Amniotic stem cell (primary cell): ENCODE measurements at regions not wholly inside any gene's neighbourhood (a gene's known extent, or its start where the extent isn't known, plus 50 kb on each side); places are given as distances from the start of the nearest gene placed in this dataset.
"Not testable (repeated sequence)": the region's sequence is repeated elsewhere in the genome, so short reads cannot be mapped to it uniquely, and the experiment has no call there.

Experiments
- DNase-seq: peaks from one replicate; lab custom pipeline; 2025; lab: John Stamatoyannopoulos, UW

DNA sequence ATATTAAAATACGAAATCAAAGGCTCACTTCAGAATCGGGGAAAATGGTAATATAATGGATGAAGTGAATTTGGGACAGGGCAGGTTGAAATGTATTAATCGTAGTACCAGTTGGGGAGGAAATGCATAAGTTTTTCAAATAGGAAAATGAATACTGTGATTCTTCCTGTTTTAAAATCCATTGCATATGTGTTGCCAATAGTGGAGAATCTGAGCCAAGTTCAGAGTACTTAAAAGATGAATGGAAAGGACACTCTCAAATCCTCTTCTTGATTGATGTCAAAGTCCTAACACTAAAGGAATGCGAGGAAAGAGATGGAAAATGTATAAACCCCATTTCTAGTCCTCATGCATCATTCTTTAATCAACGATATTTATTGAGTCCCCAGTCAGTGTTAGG is 160.9 kb upstream of the CCNG1 start:
- DNase-seq, result no peak

DNA sequence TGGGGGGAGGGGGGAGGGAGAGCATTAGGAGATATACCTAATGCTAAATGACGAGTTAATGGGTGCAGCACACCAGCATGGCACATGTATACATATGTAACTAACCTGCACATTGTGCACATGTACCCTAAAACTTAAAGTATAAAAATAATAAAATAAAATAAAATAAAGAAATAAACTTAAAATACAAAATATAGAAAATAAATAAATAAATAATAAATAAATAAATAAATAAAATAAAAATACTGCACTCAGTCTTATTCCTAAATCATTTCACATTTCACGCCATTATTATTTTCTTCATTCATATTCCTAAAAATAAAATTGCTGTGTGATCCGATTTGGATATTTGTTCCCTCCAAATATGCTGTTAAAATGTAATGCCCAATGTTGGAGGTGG is 156.5 kb upstream of the CCNG1 start:
- not testable (repeated sequence) for DNase-seq

DNA sequence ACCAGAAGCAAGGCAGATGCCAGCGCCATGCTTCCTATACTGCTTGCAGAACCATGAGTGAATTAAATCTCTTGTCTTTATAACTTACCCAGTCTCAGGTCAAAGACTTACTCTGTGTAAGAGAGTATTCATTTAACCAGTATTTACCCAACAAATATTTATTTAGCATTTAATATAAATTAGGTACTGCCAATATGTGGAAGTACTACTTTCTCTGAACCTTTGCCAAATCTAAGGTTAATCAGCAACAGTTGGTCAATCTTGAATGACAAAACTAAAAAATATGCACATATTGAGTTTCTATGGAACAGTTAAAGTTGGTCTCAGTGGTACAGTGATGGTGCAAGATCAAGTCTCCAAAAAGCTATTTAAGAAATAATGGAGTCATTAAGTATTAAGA is 155.9 kb upstream of the CCNG1 start:
- DNase-seq, result no peak

DNA sequence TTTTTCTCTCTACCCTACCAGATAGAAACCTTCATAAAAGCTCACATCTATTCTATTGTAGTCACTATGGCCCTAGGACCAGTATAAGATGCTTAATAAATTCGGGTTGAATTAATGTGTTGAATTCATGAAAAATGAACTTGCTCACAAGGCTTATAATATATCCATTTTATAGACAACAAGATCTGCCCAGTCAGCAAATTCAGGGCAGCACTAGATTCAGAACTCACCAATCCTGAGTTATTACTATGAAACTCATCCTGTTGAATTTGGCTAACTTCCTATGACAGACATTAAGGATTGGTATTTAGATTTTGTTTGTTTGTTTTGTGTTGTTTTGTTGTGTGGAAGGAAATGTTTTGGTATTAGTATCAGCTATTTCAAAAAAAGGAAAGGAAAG is 143.6 kb upstream of the CCNG1 start:
- no peak for DNase-seq

DNA sequence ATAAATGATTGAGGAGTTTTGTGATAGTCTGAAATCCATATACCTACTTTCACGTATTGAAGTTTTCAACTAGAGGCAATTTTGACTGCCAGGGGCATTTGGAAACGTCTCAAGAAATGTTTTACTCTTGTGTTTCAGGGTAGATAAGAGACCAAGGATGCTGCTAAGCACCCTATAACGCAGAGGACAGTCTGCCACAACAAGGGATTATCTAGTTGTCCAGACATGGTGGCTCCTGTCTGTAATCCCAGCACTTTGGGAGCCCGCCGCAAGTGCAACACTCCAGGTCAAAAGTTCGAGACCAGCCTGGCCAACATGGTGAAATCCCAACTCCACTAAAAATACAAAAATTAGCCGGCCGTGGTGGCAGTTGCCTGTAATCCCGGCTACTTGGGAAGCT is 133.7 kb upstream of the CCNG1 start:
- DNase-seq, result no peak

DNA sequence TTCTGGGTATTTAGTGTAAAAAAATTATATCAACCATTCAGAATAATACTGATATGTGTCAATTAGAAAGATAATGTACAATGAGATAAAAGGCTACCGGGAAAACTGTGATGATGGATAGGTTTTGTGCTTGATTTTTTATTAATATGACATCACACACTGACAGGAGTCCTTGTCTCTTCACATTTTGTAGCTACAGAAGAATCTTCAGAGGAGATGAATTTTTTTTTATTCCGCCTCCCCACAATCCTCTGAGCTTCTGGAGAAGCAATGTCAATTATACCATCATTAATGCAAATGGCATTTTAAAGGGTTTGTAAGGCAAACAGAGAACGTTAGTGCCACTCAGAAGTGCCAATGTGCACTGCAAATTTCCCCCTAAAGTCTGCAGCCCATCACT is 131.7 kb upstream of the CCNG1 start:
- DNase-seq, result no peak

DNA sequence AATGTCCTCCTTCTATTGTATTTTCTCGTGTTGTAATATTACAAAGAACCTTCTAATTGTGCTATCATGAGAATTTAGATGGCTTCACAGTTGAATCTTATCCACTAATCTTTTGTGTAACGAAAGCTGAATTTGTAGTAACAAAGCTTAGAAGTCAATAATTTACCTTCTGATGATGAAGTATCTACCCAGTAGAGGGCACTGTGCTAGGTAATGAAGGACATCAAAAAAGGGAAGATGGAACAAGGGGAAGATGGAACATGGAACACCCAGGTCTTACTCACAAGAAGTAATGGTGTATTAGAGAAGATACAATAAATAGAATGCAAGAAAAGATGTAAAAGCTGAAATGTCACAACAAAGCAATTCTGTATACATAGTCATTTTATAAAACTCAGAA is 131.0 kb upstream of the CCNG1 start:
- DNase-seq, result no peak

DNA sequence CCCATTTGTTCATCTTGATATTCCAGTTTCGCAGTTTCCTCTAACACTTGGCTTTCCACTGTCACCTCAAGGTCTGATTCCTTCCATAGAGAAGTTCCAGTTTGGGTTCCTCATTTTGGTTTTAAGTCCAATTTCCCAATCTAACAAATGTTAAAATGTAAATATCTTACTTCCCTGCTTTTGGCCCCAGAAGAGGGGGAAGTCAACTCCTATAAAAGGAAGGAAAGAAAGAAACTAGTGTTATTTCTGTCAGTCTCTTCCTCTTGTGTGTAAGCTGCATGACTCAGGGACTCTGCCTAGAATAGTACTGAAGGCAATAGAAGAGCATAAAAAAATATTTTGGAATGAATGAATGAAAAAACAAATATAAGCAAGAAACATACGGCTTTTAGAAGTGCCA is 127.5 kb upstream of the CCNG1 start:
- DNase-seq, result no peak

DNA sequence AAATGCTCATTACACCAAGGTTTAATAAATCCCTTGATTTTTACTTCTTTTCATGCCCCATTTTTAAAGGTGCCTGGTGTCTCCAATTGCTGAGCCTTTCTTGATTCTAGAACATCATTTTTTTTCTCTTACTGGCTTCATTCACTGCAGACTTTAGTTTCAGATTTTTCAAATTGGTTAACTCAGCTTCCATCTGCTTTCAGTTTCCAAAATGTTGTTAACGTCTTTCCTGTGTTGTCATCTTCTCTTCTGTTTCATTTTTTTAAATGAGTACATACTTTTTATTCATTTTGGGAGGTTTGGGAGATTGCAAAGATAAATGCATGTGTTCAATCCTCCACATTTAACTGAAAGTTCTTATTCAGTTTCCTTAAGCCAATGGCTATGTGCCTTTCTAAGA is 126.4 kb upstream of the CCNG1 start:
- no peak for DNase-seq

DNA sequence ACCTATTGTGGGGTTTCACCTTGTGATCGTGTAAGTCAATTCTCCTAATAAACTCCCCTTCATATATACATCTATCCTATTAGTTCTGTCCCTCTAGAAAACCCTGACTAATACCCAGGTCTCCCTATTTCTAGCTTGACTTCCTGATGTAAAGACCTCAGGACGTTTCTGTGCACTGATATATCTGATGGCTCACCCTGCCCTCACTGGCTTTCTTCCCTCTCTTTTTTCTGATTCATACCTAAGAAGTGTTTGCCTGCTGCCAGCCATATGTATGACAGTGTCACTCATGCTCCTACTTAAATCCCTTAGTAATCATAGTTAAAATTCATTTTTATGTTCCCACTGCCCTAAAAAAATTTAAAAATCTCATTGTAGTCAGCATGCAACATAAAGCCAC is 124.8 kb upstream of the CCNG1 start:
- no peak for DNase-seq

DNA sequence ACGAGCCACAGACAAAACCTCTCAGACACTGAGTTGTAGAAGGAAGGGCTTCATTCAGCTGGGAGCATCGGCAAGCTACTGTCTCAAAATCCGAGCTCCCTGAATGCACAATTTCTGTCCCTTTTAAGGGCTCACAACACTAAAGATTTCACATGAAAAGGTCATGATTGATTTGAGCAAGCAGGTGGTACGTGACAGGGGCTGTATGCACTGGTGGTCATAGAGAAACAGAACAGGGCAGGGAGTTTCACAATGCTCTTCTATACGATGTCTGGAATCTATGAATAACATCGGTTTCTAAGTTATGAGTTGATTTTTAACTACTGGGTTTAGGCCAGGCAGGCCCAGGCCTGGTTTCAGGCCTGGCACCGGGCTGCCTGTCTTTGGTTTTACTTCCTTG is 124.3 kb upstream of the CCNG1 start:
- DNase-seq, result not testable (repeated sequence)

DNA sequence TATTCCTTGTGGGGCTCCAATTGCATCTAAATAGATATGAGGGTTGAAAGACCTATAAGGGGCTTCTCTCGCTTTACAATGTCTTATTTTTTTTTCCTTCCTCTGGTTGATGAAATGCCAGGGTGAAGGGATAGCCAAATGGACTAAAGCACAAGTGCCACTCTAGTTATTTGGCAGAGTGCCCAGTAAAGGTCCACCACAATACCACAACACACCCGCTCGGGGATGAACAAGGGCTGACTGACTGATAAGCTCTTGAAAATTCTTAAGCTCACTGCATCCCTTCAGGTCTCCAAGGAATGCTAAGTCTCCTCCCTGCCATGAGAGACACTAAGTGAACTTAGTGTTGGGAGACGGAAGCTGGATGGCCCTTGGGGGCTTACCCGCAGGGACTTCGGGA is 121.0 kb upstream of the CCNG1 start:
- DNase-seq, result not testable (repeated sequence)

DNA sequence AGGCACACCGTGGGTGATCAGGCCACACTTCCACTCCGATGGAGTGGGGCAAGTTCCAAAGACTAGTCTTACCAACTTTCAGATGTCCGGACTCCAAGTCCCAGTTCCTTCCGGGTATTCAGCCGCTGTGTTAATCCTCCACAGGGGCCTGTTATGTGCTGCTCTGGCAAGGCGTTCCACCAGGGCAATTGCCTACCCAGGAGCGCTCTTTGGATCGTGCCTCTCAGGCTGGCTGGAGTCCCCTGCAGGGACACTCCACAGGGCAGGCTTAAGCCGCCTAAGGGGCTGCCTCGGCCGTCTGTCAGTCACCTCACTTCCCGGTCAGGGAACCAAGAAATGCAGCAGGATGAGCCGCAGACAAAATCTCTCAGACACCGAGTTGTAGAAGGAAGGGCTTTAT is 118.7 kb upstream of the CCNG1 start:
- no peak for DNase-seq

DNA sequence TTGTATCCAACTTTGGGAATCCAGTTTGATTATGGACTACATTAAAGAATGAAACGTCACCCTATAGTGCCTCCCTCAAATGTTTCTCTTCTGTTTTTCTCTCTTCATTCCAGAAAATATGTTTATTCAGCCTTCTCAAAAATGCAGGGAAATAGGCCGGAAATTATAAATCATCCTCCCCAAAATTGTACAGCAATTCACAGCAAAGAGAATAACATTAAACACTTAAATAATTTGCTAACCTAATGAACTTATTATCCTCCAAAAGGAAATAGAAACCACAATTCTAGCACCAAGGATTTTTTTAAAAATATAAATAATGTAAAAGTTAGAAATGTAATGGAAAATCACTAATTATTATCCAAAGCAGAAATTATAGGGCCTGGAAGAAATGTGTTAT is 115.9 kb upstream of the CCNG1 start:
- DNase-seq, result no peak

DNA sequence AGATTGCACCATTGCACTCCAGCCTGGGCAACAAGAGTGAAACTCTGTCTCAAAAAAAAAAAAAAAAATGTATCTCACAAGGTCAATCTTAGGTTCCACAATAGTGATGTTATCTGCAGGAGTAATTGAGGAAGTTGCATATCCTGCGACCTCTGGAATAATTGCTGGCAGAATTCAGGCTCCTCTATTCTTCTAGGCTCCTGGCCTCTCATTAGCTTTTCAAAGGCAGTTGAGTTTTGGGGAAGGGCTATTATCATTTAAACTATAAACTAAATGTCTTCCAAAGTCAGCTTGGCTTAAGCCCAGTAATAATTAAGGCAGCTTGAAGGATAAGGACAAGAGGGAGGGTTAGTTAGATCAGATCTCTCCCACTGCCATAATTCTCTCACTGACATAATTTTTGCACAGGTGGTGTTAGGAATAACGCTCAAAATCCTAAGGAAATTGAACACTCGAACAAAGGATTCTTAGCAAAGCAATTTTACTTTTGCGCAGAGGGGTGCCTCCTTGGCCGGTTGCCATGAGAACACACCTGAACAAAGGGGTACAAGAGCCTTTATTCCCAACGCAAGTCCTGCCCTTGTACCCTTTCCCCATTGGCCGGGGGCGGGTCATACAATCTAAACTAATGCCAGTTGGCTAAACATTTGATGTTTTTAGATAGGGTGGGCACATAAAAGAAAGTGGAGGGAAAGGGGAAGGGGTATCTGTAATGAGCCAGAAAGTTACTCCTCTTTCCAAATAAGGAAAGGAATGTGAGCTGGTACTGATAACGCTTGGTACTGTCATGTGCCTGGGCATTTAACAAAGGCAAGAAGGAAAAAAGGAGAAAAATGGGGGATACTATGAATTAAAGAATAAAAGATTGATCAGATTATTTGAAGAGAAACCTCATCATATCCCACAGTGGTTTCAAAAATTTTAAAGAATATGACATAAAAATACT is 106.4 kb upstream of the CCNG1 start:
- no peak for DNase-seq

DNA sequence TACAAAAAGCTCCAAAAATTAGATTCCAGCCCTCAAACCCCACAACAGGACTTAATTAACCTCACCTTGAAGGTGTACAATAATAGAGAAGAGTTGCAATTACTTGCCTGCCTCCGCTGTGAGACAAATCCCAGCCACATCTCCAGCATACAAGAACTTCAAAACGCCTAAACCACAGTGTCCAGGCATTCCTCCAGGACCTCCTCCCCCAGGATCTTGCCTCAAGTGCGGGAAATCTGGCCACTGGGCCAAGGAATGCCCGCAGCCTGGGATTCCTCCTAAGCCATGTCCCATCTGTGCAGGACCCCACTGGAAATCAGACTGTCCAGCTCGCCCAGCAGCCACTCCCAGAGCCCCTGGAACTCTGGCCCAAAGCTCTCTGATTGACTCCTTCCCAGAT is 101.3 kb upstream of the CCNG1 start:
- DNase-seq, result not testable (repeated sequence)

DNA sequence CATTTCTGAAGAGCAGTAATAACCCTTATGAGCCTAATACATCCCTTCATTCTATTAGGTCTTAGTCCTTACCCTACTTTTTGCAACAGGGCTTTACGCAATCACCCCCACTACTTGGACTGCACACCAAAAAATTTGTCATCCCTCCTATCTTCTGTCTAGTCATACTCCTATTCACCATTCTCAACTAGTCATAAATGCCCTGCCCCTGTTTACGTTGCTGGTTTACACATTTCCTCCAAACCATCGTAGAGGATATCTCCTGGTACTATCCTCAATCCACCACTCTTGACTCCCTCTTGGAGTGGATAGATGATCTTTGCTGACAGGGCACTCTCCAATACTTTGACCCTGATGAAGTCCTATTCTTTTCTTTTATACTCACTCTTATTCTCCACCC is 98.2 kb upstream of the CCNG1 start:
- DNase-seq, result no peak

DNA sequence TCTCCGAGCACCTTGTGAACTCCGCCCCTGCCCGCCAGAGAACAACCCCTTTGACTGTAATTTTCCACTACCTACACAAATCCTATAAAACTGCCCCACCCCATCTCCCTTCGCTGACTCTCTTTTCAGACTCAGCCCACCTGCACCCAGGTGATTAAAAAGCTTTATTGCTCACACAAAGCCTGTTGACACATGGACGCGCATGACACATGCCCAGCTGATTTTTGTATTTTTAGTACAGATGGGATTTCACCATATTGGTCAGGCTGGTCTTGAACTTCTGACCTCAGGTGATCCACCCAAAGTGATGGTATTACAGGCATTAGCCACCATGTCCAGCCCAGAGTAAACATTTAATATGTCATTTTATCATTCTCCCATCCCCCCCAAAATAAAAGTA is 97.0 kb upstream of the CCNG1 start:
- DNase-seq, result not testable (repeated sequence)

DNA sequence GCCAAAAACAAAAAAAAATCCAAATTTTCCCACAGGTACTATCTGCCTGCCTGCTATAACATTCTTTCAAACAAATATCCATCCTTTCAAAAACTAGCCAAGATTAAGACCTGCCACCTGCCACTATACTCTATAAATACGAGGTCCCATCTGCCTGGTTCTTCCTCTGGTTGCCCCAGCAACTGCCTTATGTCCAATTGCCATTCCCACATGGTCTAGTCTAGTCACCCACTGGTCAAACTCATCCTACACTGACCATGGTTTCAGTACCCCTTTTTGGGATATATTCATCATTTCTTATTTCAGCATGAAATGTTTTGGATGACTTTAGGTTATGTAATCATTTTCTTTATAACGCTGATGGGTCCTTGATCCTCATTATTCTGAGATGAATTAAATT is 95.1 kb upstream of the CCNG1 start:
- DNase-seq, result no peak

DNA sequence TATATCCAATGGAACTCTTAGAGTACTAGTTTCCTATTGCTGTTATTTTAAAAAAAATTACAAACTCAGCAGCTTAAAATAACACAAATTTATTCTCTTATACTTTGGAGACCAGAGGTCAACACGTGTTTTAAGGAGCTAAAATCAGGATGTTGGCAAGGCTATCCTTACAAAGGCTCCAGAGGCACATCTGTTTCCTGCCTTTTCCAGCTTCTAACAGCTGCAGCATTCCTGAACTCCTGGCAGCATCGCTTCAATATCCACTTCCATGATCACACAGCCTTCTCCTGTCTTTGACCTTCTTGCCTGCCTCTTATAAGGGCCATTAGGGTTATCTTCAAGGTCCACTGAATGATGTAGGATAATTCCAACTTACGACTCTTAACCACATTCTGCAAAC is 92.2 kb upstream of the CCNG1 start:
- no peak for DNase-seq

DNA sequence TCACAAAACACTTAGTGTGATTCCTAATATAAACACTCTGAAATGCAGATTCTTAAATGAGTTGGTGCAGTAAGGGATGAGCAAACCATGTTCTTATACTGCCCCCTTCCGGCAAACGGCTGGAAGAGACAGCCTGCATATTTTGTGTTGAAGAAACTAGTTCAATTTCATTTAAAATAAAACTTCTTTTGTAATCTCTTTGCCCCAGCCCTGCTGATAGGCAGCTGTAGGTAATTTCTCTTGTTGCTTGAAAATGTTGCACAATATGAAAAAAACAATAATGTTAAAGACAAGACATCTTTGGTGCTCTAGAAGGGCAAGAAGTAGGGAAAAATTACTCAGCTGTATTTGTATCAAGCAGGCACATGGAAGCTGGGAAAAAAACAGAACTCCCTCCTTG is 89.7 kb upstream of the CCNG1 start:
- peak; percentile 12 for DNase-seq

DNA sequence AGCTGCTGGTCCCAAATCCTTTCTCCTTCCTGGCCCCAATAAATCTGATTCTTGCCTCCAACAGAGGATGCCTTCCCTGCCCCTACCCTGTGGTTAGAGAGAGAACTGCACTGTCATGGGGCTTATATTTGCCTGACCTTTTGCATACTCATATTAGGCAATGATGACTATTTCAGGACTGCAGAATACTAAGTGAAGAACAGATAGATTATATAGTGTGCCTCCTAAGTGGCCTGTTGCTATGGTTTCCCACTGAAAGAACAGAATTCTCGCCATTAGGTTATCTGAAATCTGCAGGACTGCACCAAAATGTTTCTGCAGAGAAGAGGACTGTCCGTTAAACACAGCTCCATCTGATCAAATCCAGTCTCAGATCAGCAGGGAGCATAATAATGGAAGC is 87.3 kb upstream of the CCNG1 start:
- DNase-seq, result no peak

DNA sequence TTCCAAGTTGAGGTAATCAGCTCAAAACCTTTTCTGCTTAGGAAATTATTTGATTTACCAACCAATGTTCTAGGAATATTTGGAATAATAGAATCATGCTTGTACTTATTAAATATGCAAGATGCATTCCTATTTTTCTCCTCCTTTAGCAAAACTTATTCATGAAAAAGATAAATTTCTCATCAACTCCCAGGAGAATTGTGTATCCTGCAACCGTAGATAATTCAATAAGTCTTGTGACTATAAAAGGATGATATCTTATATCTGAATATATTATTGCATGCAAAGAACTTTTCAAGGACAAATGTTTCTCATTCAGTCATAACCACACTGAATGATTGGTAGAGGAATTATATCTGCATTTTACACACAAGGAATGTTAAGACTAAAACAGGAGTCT is 84.9 kb upstream of the CCNG1 start:
- DNase-seq, result no peak

DNA sequence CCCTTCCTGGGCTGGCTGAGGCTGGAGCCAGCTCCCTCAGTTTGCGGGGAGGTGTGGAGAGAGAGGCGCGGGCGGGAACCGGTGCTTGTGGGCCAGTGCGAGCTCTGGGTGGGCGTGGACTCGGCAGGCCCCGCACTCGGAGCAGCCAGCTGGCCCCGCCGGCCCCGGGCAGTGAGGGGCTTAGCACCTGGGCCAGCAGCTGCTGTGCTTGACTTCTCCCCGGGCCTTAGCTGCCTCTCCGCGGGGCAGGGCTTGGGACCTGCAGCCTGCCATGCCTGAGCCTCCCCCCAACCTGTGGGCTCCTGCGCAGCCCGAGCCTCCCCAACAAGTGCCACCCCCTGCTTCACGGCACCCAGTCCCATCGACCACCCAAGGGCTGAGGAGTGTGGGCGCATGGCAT is 81.6 kb upstream of the CCNG1 start:
- DNase-seq, result not testable (repeated sequence)
